NB4 (cell line): ENCODE measurements at regions not wholly inside any gene's neighbourhood (a gene's known extent, or its start where the extent isn't known, plus 50 kb on each side); places are given as distances from the start of the nearest gene placed in this dataset.

Experiments
- CTCF ChIP-seq: IDR thresholded peaks from one replicate; pipeline ENCODE4 v1.5.1; 2012; ENCODE audit warnings: low read depth, low read length
- MAX ChIP-seq: IDR thresholded peaks from 2 replicates; pipeline ENCODE4 v1.6.1; 2011; ENCODE audit warnings: low read depth, low read length
- MYC ChIP-seq: IDR thresholded peaks from 2 replicates; pipeline ENCODE4 v1.6.1; 2011; ENCODE audit warnings: low read depth, low read length
- POLR2A ChIP-seq: IDR thresholded peaks from 2 replicates; pipeline ENCODE4 v1.6.1; 2011; ENCODE audit warnings: mild to moderate bottlenecking; ENCODE audit not compliant: insufficient read length; ENCODE audit errors: extremely low read depth

GRCh38 chr1:81183051-81183450, 617.7 kb upstream of the ADGRL2 start:
- TF ChIP-seq CTCF = no peak
- TF ChIP-seq POLR2A = no peak
- no peak for TF ChIP-seq MAX
- TF ChIP-seq MYC = no peak
